ENCODE measurements at regions not wholly inside any gene's neighbourhood (a gene's known extent, or its start where the extent isn't known, plus 50 kb on each side); places are given as distances from the start of the nearest gene placed in this dataset.
"Not testable (repeated sequence)": the region's sequence is repeated elsewhere in the genome, so short reads cannot be mapped to it uniquely, and the experiment has no call there.

GRCh38 chr5:100479079-100479688 lies 56.0 kb upstream of the FAM174A start:
- DNase-seq, result no peak

GRCh38 chr5:100472091-100472490 lies 63.1 kb upstream of the FAM174A start:
- DNase-seq, result no peak

GRCh38 chr5:100469767-100470166 lies 65.4 kb upstream of the FAM174A start:
- no peak for DNase-seq

GRCh38 chr5:100464418-100464817 lies 70.8 kb upstream of the FAM174A start:
- DNase-seq, result no peak

- DNase-seq, result no peak
Observed at GRCh38 chr5:100456615-100457014, 78.6 kb upstream of the FAM174A start.

GRCh38 chr5:100452126-100452525 lies 83.0 kb upstream of the FAM174A start:
- DNase-seq, result no peak

- DNase-seq, result no peak
Observed at GRCh38 chr5:100448111-100448528, 87.1 kb upstream of the FAM174A start.

- no peak for DNase-seq
Observed at GRCh38 chr5:100446879-100447430, 88.2 kb upstream of the FAM174A start.

GRCh38 chr5:100444961-100445360 lies 90.2 kb upstream of the FAM174A start:
- DNase-seq, result no peak

GRCh38 chr5:100434815-100435214 lies 100.4 kb upstream of the FAM174A start:
- DNase-seq, result no peak

- no peak for DNase-seq
Observed at GRCh38 chr5:100432741-100433140, 102.4 kb upstream of the FAM174A start.

GRCh38 chr5:100430268-100431195 lies 104.6 kb upstream of the FAM174A start:
- DNase-seq, result no peak

- no peak for DNase-seq
Observed at GRCh38 chr5:100424787-100425186, 110.4 kb upstream of the FAM174A start.

- no peak for DNase-seq
Observed at GRCh38 chr5:100424017-100424416, 111.2 kb upstream of the FAM174A start.

GRCh38 chr5:100423330-100423729 lies 111.8 kb upstream of the FAM174A start:
- DNase-seq, result no peak

GRCh38 chr5:100421360-100421759 lies 113.8 kb upstream of the FAM174A start:
- no peak for DNase-seq

GRCh38 chr5:100418231-100418630 lies 116.9 kb upstream of the FAM174A start:
- DNase-seq, result no peak

- no peak for DNase-seq
Observed at GRCh38 chr5:100409660-100410151, 125.5 kb upstream of the FAM174A start.

- no peak for DNase-seq
Observed at GRCh38 chr5:100407053-100407452, 128.1 kb upstream of the FAM174A start.

GRCh38 chr5:100406640-100407039 lies 128.5 kb upstream of the FAM174A start:
- no peak for DNase-seq

- no peak for DNase-seq
Observed at GRCh38 chr5:100402071-100402470, 133.1 kb upstream of the FAM174A start.

- DNase-seq, result no peak
Observed at GRCh38 chr5:100401149-100401548, 134.0 kb upstream of the FAM174A start.

GRCh38 chr5:100398815-100399214 lies 136.4 kb upstream of the FAM174A start:
- DNase-seq, result not testable (repeated sequence)
